ENCODE measurements at regions not wholly inside any gene's neighbourhood (a gene's known extent, or its start where the extent isn't known, plus 50 kb on each side); places are given as distances from the start of the nearest gene placed in this dataset.

- no peak for TF ChIP-seq CTCF (IDR thresholded peaks at IDR 0.05; ENCODE audit: extremely low read depth, low read depth, low read length)
- DNase-seq (ENCODE audit: insufficient read length, low spot score, missing footprints) = no peak
- Histone ChIP-seq H2AFZ (ENCODE audit: low read length) (no peak overlapping the region), H3K27ac (ENCODE audit: low read depth, low read length) (no peak overlapping the region), H3K79me2 (ENCODE audit: insufficient read depth, low read length) (no peaks in the 10 kb centered on the region), H3K4me1 (ENCODE audit: insufficient read depth, low read length) (no peaks in the 10 kb centered on the region), H4K20me1 (ENCODE audit: insufficient read depth, low read length) (no peaks in the 10 kb centered on the region), H3K4me2 (ENCODE audit: insufficient read depth, low read length) (no peak overlapping the region), H3K27me3 (ENCODE audit: insufficient read depth, low read length) (peaks cover 6% of the 10 kb centered on the region), H3K4me3 (ENCODE audit: insufficient read depth, low read length) (no peak overlapping the region), H3K36me3 (ENCODE audit: insufficient read depth, low read length) (no peaks in the 10 kb centered on the region), H3K9me3 (ENCODE audit: low read depth, low read length) (no peaks in the 10 kb centered on the region)
These were observed 209.2 kb upstream of the APCDD1 start for GRCh38 chr18:10245031-10245845.

- Histone ChIP-seq H4K20me1 (ENCODE audit: insufficient read depth, low read length) (no peaks in the 10 kb centered on the region), H3K27me3 (ENCODE audit: insufficient read depth, low read length) (peaks cover 6% of the 10 kb centered on the region), H3K79me2 (ENCODE audit: insufficient read depth, low read length) (no peaks in the 10 kb centered on the region), H3K27ac (ENCODE audit: low read depth, low read length) (no peak overlapping the region), H3K4me2 (ENCODE audit: insufficient read depth, low read length) (no peak overlapping the region), H3K4me1 (ENCODE audit: insufficient read depth, low read length) (no peaks in the 10 kb centered on the region), H3K36me3 (ENCODE audit: insufficient read depth, low read length) (no peaks in the 10 kb centered on the region), H3K9me3 (ENCODE audit: low read depth, low read length) (no peaks in the 10 kb centered on the region), H2AFZ (ENCODE audit: low read length) (no peak overlapping the region), H3K4me3 (ENCODE audit: insufficient read depth, low read length) (no peak overlapping the region)
- DNase-seq (ENCODE audit: insufficient read length, low spot score, missing footprints) = no peak
- no peak for TF ChIP-seq CTCF (IDR thresholded peaks at IDR 0.05; ENCODE audit: extremely low read depth, low read depth, low read length)
These were observed 208.6 kb upstream of the APCDD1 start for GRCh38 chr18:10245846-10246175.

- H3K27ac ChIP-seq (ENCODE audit: low read depth, low read length) = no peak overlapping the region
- no peaks in the 10 kb centered on the region for H3K4me1 ChIP-seq (ENCODE audit: insufficient read depth, low read length)
- H3K36me3 ChIP-seq (ENCODE audit: insufficient read depth, low read length) = no peaks in the 10 kb centered on the region
- H3K4me2 ChIP-seq (ENCODE audit: insufficient read depth, low read length) = no peak overlapping the region
- no peak for DNase-seq (ENCODE audit: insufficient read length, low spot score, missing footprints)
- no peak overlapping the region for H2AFZ ChIP-seq (ENCODE audit: low read length)
- H3K27me3 ChIP-seq (ENCODE audit: insufficient read depth, low read length) = peaks cover 6% of the 10 kb centered on the region
- H3K4me3 ChIP-seq (ENCODE audit: insufficient read depth, low read length) = no peak overlapping the region
- no peaks in the 10 kb centered on the region for H3K9me3 ChIP-seq (ENCODE audit: low read depth, low read length)
- H3K79me2 ChIP-seq (ENCODE audit: insufficient read depth, low read length) = no peaks in the 10 kb centered on the region
- no peak for TF ChIP-seq CTCF (IDR thresholded peaks at IDR 0.05; ENCODE audit: extremely low read depth, low read depth, low read length)
- H4K20me1 ChIP-seq (ENCODE audit: insufficient read depth, low read length) = no peaks in the 10 kb centered on the region
These were observed 207.3 kb upstream of the APCDD1 start for GRCh38 chr18:10247021-10247741.

- DNase-seq (ENCODE audit: insufficient read length, low spot score, missing footprints) = no peak
- Histone ChIP-seq H3K4me3 (ENCODE audit: insufficient read depth, low read length) (no peak overlapping the region), H4K20me1 (ENCODE audit: insufficient read depth, low read length) (no peaks in the 10 kb centered on the region), H3K4me1 (ENCODE audit: insufficient read depth, low read length) (no peaks in the 10 kb centered on the region), H3K4me2 (ENCODE audit: insufficient read depth, low read length) (no peak overlapping the region), H3K9me3 (ENCODE audit: low read depth, low read length) (no peaks in the 10 kb centered on the region), H2AFZ (ENCODE audit: low read length) (no peak overlapping the region), H3K79me2 (ENCODE audit: insufficient read depth, low read length) (no peaks in the 10 kb centered on the region), H3K27me3 (ENCODE audit: insufficient read depth, low read length) (peaks cover 6% of the 10 kb centered on the region), H3K36me3 (ENCODE audit: insufficient read depth, low read length) (no peaks in the 10 kb centered on the region), H3K27ac (ENCODE audit: low read depth, low read length) (no peak overlapping the region)
- TF ChIP-seq CTCF (IDR thresholded peaks at IDR 0.05; ENCODE audit: extremely low read depth, low read depth, low read length) = no peak
These were observed 206.7 kb upstream of the APCDD1 start for GRCh38 chr18:10247742-10248082.

Measured in osteoblast (primary cell).